ENCODE measurements at regions not wholly inside any gene's neighbourhood (a gene's known extent, or its start where the extent isn't known, plus 50 kb on each side); places are given as distances from the start of the nearest gene placed in this dataset.

- no peak for DNase-seq (ENCODE audit: low spot score)
- no peak for TF ChIP-seq CTCF (IDR thresholded peaks at IDR 0.05; ENCODE audit: extremely low read depth, missing control alignments)
Observed at GRCh38 chr6:22913612-22914011, 344.2 kb downstream of the HDGFL1 start.

GRCh38 chr6:22917344-22917743 lies 348.0 kb downstream of the HDGFL1 start:
- DNase-seq (ENCODE audit: low spot score), result no peak
- TF ChIP-seq CTCF (IDR thresholded peaks at IDR 0.05; ENCODE audit: extremely low read depth, missing control alignments), result no peak

GRCh38 chr6:22921828-22922227 lies 352.5 kb downstream of the HDGFL1 start:
- TF ChIP-seq CTCF (IDR thresholded peaks at IDR 0.05; ENCODE audit: extremely low read depth, missing control alignments), result no peak
- no peak for DNase-seq (ENCODE audit: low spot score)

- TF ChIP-seq CTCF (IDR thresholded peaks at IDR 0.05; ENCODE audit: extremely low read depth, missing control alignments), result no peak
- DNase-seq (ENCODE audit: low spot score), result no peak
Observed at GRCh38 chr6:22925304-22925835, 356.0 kb downstream of the HDGFL1 start.

- no peak for DNase-seq (ENCODE audit: low spot score)
- TF ChIP-seq CTCF (IDR thresholded peaks at IDR 0.05; ENCODE audit: extremely low read depth, missing control alignments), result no peak
Observed at GRCh38 chr6:22925920-22926789, 356.8 kb downstream of the HDGFL1 start.

GRCh38 chr6:22926790-22927354 lies 357.5 kb downstream of the HDGFL1 start:
- no peak for TF ChIP-seq CTCF (IDR thresholded peaks at IDR 0.05; ENCODE audit: extremely low read depth, missing control alignments)
- no peak for DNase-seq (ENCODE audit: low spot score)

GRCh38 chr6:22928775-22929174 lies 359.4 kb downstream of the HDGFL1 start:
- DNase-seq (ENCODE audit: low spot score), result no peak
- no peak for TF ChIP-seq CTCF (IDR thresholded peaks at IDR 0.05; ENCODE audit: extremely low read depth, missing control alignments)
